LNCaP clone FGC (cell line): ENCODE measurements at regions not wholly inside any gene's neighbourhood (a gene's known extent, or its start where the extent isn't known, plus 50 kb on each side); places are given as distances from the start of the nearest gene placed in this dataset.

Experiments used
- DNase-seq: peaks from one replicate; pipeline ENCODE4 v3.0.0-alpha.2; 2011; ENCODE audit warnings: low read depth
- H3K4me3 ChIP-seq: 2 replicates; pipeline ENCODE4 v1.5.1; 2011; ENCODE audit warnings: mild to moderate bottlenecking, low read depth, low read length, control low read depth
- TF ChIP-seq, protein P1 (sequence below): IDR thresholded peaks from 2 replicates; pipeline ENCODE4 v1.5.1; 2012; ENCODE audit warnings: mild to moderate bottlenecking; ENCODE audit not compliant: control insufficient read depth, insufficient read depth; ENCODE audit errors: extremely low read depth

DNA sequence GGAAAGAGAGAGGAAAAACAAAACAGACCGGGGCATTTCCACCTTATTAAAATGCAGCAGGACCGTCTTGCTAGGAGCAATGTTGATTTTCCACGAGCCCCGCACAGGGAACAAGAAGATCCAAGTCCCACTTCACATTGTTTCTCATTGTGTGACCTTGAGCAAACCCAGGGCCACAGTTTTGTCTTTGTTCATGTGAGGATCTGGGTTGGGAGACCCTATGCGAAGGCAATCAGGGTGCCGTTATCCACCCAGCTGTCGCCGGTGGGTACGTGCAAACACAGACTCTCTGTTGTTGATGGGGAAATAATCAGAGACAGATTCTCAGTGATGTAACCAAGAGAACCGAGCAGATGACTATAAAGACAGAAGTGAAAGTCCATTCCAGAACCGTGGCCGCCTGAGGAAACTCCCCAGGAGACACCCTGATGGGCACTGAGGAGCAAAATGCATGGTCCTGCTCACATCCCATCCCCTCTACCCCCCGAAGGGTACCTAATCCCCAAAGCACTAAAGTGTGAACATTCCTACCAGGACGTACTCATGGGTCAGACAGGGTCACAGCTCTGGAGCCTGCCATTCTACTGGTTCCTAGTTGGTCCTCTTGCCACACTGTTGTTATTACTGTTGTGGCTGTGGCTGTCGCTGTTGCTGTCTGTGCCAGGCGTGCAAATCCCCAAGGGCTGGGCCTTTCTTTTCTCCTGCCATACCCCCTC lies 102.7 kb upstream of the RBPJ start:
- no peak for DNase-seq
- no peak overlapping the region for H3K4me3 ChIP-seq
- TF ChIP-seq, protein P1, sequence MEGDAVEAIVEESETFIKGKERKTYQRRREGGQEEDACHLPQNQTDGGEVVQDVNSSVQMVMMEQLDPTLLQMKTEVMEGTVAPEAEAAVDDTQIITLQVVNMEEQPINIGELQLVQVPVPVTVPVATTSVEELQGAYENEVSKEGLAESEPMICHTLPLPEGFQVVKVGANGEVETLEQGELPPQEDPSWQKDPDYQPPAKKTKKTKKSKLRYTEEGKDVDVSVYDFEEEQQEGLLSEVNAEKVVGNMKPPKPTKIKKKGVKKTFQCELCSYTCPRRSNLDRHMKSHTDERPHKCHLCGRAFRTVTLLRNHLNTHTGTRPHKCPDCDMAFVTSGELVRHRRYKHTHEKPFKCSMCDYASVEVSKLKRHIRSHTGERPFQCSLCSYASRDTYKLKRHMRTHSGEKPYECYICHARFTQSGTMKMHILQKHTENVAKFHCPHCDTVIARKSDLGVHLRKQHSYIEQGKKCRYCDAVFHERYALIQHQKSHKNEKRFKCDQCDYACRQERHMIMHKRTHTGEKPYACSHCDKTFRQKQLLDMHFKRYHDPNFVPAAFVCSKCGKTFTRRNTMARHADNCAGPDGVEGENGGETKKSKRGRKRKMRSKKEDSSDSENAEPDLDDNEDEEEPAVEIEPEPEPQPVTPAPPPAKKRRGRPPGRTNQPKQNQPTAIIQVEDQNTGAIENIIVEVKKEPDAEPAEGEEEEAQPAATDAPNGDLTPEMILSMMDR, result no peak

DNA sequence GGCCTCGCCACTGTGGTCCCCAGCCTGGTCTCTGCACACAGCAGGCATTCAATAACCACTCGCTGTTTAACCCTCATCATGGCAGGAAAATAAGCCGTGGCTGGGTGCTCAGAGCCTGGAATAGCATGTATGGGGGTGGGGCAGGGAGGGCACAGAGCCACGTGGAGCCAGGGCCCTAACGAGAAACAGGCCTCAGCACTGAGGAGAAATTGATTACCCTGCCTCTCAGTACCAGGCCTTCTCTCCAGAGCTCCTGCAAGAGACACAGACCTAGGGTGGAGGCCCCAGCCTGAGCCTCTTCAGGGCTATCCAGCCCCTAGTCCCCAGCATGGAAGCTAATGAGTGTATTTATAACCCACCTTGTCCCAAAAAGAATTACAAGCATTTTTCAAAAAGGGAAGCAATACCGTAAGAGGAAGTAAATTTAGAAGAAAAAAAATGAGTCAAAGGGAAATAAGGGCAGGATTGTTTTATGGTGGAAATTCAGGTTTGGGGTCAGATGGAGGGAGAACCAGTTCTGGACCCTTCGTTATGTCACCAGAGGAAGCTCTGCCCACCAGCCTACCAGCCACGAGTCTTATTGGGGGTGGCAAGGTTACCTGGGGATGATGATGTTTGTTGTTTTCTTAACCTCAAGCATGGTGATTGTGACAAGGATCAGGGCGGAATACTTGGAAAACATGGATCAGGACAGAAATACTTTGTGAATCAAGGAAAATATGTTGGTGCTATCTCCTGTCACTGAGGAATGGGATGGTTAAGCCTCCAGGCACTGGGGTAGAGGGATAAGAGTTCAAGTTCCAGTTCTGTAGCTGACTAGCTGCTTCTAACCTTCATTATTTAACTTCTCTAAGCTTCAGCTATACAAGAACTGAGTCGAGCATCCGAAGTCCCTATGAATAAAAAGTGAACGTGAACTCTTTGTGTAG lies 101.9 kb upstream of the RBPJ start:
- H3K4me3 ChIP-seq, result no peak overlapping the region
- TF ChIP-seq, protein P1, result no peak
- DNase-seq, result no peak

DNA sequence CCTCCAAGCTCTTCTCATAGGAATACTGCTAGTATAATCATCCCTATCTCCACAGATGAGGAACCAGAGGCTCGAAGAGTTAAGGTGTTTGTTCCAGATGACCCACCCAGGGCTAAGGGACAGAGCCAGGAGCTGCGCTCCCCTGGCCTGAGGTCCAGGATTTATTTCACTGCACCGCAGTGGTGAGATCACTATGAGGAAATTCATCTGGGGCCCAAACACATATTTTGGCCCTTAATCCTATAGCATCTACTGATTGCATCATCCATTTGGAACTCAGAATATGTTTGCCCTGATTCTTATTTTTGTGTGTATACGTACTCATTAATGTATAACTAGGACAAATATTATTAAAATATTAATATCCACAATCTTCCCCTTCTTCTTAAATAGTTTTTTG lies 100.1 kb upstream of the RBPJ start:
- TF ChIP-seq, protein P1, result no peak
- no peak for DNase-seq
- no peak overlapping the region for H3K4me3 ChIP-seq

DNA sequence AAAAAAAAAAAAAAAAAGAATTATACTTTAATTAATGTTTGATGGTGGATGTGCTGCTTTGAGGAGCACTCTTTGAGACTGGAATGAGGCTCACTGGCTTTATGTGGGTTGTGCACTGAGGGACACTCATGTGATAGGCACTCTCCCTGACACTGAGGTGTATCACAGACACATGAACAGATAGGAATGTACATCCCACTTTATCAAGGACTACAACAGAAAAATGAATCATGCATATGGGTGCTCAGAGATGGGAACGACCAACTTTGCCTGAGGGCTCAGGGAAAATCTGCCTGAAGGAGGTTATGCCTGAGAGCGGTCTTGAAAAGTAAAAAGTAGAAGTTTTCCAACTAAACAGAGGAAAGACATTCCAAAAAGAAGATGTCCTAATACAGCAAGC lies 97.7 kb upstream of the RBPJ start:
- no peak for DNase-seq
- TF ChIP-seq, protein P1, result no peak
- H3K4me3 ChIP-seq, result no peak overlapping the region

DNA sequence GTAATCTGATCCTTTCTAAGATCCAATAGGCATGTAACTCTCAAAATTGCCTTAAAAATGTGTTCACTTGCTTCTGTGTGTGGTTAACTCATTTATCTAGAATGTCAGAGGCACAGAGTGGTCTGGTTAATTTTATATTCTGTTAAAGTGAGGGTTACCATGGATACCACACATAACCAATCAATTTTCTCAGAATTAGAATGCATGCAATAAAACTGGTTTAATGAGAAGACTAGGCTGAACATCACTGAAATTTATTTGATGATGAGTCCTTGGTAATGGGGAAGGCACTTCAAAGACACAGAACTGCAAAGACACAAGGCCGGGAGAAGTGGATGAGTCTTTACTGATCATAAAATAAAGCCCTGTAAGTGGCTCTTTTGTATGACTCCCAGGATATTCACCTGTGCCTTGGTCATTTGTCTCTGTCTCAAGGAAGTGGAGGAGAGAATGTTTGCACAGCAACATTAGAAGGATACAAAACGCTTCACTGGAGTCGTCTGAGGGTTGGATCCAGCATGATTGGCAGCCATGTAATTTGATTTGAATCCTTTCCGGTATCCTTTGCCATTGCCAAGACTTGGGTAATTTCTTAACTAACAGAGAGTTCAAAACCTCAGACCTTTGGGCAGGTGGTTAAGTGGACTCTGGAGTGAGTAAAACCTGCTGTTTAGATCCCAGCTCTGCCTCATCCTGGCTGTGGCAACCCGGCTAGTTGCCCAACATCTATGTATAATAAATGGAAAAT lies 94.0 kb upstream of the RBPJ start:
- DNase-seq, result no peak
- TF ChIP-seq, protein P1, result no peak
- no peak overlapping the region for H3K4me3 ChIP-seq

DNA sequence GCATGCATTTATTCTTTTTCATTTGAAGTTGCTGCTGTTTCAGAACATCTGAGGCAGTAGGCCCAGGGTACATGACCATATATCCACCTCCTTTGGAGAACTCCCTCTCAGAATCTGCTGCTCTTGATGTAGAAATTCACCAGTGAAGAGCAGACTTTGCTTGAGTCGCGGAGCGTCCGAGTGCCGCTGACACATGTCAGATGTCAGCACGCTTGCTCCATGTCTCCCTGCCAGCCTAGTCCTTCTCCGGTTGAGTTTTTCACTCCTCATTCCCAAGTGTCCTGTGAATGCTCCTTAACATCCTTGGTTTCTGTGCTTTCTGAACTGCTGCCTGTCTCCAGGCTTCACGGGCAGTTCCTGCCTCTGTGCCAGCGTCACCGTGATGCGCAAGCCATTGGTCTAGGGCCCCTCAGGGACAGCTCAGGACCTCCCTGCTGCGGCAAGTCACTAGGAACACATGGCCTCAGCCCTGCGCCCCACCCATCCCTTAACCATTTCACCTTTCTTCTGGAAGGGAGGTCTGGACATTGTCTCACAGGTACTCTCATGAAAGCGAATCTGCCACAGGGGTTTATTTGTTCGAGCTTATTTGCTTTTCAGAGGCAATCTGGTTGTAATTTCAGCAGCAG lies 93.1 kb upstream of the RBPJ start:
- H3K4me3 ChIP-seq, result no peak overlapping the region
- TF ChIP-seq, protein P1, result no peak
- DNase-seq, result no peak
